Small intestine (tissue), 7 donors: ENCODE measurements at regions not wholly inside any gene's neighbourhood (a gene's known extent, or its start where the extent isn't known, plus 50 kb on each side); places are given as distances from the start of the nearest gene placed in this dataset.
"Not testable (repeated sequence)": the region's sequence is repeated elsewhere in the genome, so short reads cannot be mapped to it uniquely, and the experiment has no call there.

ENCODE experiments used
- DNase-seq, 2 donors: peaks; one replicate each; pipeline versions ENCODE4 v3.0.0 to v3.0.0-alpha.2; 2013
- FAIRE-seq: peaks from 2 replicates; lab custom pipeline; 2012; peaks lifted over from hg19 to GRCh38; lab: Jason Lieb, UNC
- H3K27ac ChIP-seq, 3 donors: one replicate each; pipeline ENCODE4 v1.5.1; 2013; ENCODE audit warnings: low read length in 2 of 3, mild to moderate bottlenecking in 2 of 3, control low read depth in 1 of 3, inconsistent platforms in 1 of 3, low read depth in 1 of 3, moderate library complexity in 1 of 3
- H3K27me3 ChIP-seq, 3 donors: one replicate each; pipeline ENCODE4 v1.6.1; 2013; ENCODE audit warnings: low read length in 3 of 3, inconsistent platforms in 1 of 3; ENCODE audit not compliant: control insufficient read depth in 3 of 3, insufficient read depth in 3 of 3
- H3K36me3 ChIP-seq, 3 donors: one replicate each; pipeline ENCODE4 v1.6.1; 2013; ENCODE audit warnings: low read length in 3 of 3, inconsistent platforms in 1 of 3, low read depth in 1 of 3, mild to moderate bottlenecking in 1 of 3, moderate library complexity in 1 of 3; ENCODE audit not compliant: control insufficient read depth in 3 of 3, insufficient read depth in 2 of 3
- H3K4me1 ChIP-seq, 3 donors: one replicate each; pipeline ENCODE4 v1.6.1; 2013; ENCODE audit warnings: low read length in 2 of 3, inconsistent platforms in 1 of 3, low read depth in 1 of 3, mild to moderate bottlenecking in 1 of 3, moderate library complexity in 1 of 3; ENCODE audit not compliant: control insufficient read depth in 3 of 3, insufficient read depth in 2 of 3
- H3K4me3 ChIP-seq, 3 donors: one replicate each; pipeline ENCODE4 v1.5.1; 2013; ENCODE audit warnings: low read length in 3 of 3, control low read depth in 1 of 3, inconsistent platforms in 1 of 3, low read depth in 1 of 3, mild to moderate bottlenecking in 1 of 3, moderate library complexity in 1 of 3
- H3K9me3 ChIP-seq, 2 donors: one replicate each; pipeline ENCODE4 v1.6.1; 2013; ENCODE audit warnings: low read depth in 1 of 2, low read length in 1 of 2; ENCODE audit not compliant: control insufficient read depth in 2 of 2, insufficient read depth in 1 of 2
- WGBS, 3 donors: extraction: QIAGEN DNeasy Blood & Tissue Kit; methylation state at CpG; one replicate each; pipeline ENCODE4 v1.1.7; 2013; 5-methylcytosine and 5-hydroxymethylcytosine counted together
- donor health status: healthy with polysubstance abuse.
- donor health status: control.
- donor health status: control.
- donor health status: Bipolar disorder and iron deficiency.
- donor health status: healthy.

GRCh38 chr1:118535901-118536300, 350.9 kb upstream of the SPAG17 start:
- no peaks in the 10 kb centered on the region for H3K36me3 ChIP-seq
- H3K27ac ChIP-seq: no peak overlapping the region
- FAIRE-seq (no peak), DNase-seq (no peak)
- H3K9me3 ChIP-seq: no peaks in the 10 kb centered on the region
- no peak overlapping the region for H3K4me3 ChIP-seq
- 49 to 57% (median 52%) methylated on average over 3 of the region's 3 CpGs for WGBS, 3 donors
- H3K4me1 ChIP-seq: no peaks in the 10 kb centered on the region
- no peaks in the 10 kb centered on the region for H3K27me3 ChIP-seq

- not testable (repeated sequence) for DNase-seq, H3K4me1 ChIP-seq, H3K36me3 ChIP-seq, H3K27me3 ChIP-seq, H3K9me3 ChIP-seq, H3K27ac ChIP-seq, H3K4me3 ChIP-seq, FAIRE-seq
- 64 to 85% (median 83%) methylated on average over 1 of the region's 1 CpG for WGBS, 3 donors
Observed at GRCh38 chr1:118511922-118512321, 326.9 kb upstream of the SPAG17 start.

- 18 to 30% (median 20%) methylated on average over 4 of the region's 4 CpGs for WGBS, 3 donors
- no peaks in the 10 kb centered on the region for H3K36me3 ChIP-seq
- no peaks in the 10 kb centered on the region for H3K4me1 ChIP-seq
- no peak overlapping the region for H3K4me3 ChIP-seq
- no peak for FAIRE-seq
- H3K27ac ChIP-seq: no peak overlapping the region
- H3K27me3 ChIP-seq: no peaks in the 10 kb centered on the region
- H3K9me3 ChIP-seq: no peaks in the 10 kb centered on the region
- DNase-seq: peak in 1 of 2 donors; percentile 21
Observed at GRCh38 chr1:118504867-118505266, 319.8 kb upstream of the SPAG17 start.

GRCh38 chr1:118504221-118504644, 319.2 kb upstream of the SPAG17 start:
- no peak overlapping the region for H3K4me3 ChIP-seq
- H3K36me3 ChIP-seq: no peaks in the 10 kb centered on the region
- H3K27me3 ChIP-seq: no peaks in the 10 kb centered on the region
- no peaks in the 10 kb centered on the region for H3K9me3 ChIP-seq
- H3K27ac ChIP-seq: no peak overlapping the region
- FAIRE-seq: no peak
- H3K4me1 ChIP-seq: no peaks in the 10 kb centered on the region
- WGBS, 3 donors: 3 to 16% (median 11%) methylated on average over 2 of the region's 2 CpGs
- DNase-seq: no peak

- Histone ChIP-seq H3K27ac (no peak overlapping the region), H3K4me1 (no peaks in the 10 kb centered on the region), H3K9me3 (no peaks in the 10 kb centered on the region), H3K4me3 (no peak overlapping the region), H3K36me3 (no peaks in the 10 kb centered on the region), H3K27me3 (no peaks in the 10 kb centered on the region)
- no peak for FAIRE-seq
- no peak for DNase-seq
Observed at GRCh38 chr1:118503752-118504151, 318.7 kb upstream of the SPAG17 start.

- Histone ChIP-seq H3K9me3 (no peaks in the 10 kb centered on the region), H3K4me1 (no peaks in the 10 kb centered on the region), H3K36me3 (no peaks in the 10 kb centered on the region), H3K27me3 (no peaks in the 10 kb centered on the region), H3K27ac (no peak overlapping the region), H3K4me3 (no peak overlapping the region)
- WGBS, 3 donors: 88 to 100% (median 90%) methylated on average over 1 of the region's 1 CpG
- DNase-seq: no peak
- no peak for FAIRE-seq
Observed at GRCh38 chr1:118494998-118495397, 310.0 kb upstream of the SPAG17 start.

- no peak overlapping the region for H3K4me3 ChIP-seq
- H3K4me1 ChIP-seq: no peaks in the 10 kb centered on the region
- H3K9me3 ChIP-seq: no peaks in the 10 kb centered on the region
- H3K36me3 ChIP-seq: no peaks in the 10 kb centered on the region
- DNase-seq (no peak), FAIRE-seq (no peak)
- no peak overlapping the region for H3K27ac ChIP-seq
- no peaks in the 10 kb centered on the region for H3K27me3 ChIP-seq
- WGBS, 3 donors: 76 to 89% (median 79%) methylated on average over 3 of the region's 3 CpGs
Observed at GRCh38 chr1:118488787-118489186, 303.8 kb upstream of the SPAG17 start.

- H3K27ac ChIP-seq: no peak overlapping the region
- no peaks in the 10 kb centered on the region for H3K9me3 ChIP-seq
- no peaks in the 10 kb centered on the region for H3K36me3 ChIP-seq
- no peaks in the 10 kb centered on the region for H3K27me3 ChIP-seq
- H3K4me3 ChIP-seq: no peak overlapping the region
- H3K4me1 ChIP-seq: no peaks in the 10 kb centered on the region
- DNase-seq (no peak), FAIRE-seq (no peak)
- WGBS, 3 donors: 43 to 57% (median 53%) methylated on average over 2 of the region's 2 CpGs
Observed at GRCh38 chr1:118487932-118488331, 302.9 kb upstream of the SPAG17 start.

GRCh38 chr1:118487091-118487490, 302.1 kb upstream of the SPAG17 start:
- DNase-seq (no peak), FAIRE-seq (no peak)
- Histone ChIP-seq H3K9me3 (no peaks in the 10 kb centered on the region), H3K27me3 (no peaks in the 10 kb centered on the region), H3K4me1 (no peaks in the 10 kb centered on the region), H3K4me3 (no peak overlapping the region), H3K36me3 (no peaks in the 10 kb centered on the region), H3K27ac (no peak overlapping the region)
- WGBS, 3 donors: 38 to 71% (median 49%) methylated on average over 5 of the region's 5 CpGs
